Osteoblast (primary cell): ENCODE measurements at regions not wholly inside any gene's neighbourhood (a gene's known extent, or its start where the extent isn't known, plus 50 kb on each side); places are given as distances from the start of the nearest gene placed in this dataset.

Experiments
- DNase-seq: peaks from one replicate; pipeline ENCODE4 v3.0.0; 2011; ENCODE audit warnings: low spot score, mixed read lengths; ENCODE audit not compliant: insufficient read length; ENCODE audit errors: missing footprints
- H2AFZ ChIP-seq: 2 replicates; pipeline ENCODE4 v1.6.0; 2011; ENCODE audit warnings: mild to moderate bottlenecking, low read length
- H3K27ac ChIP-seq: 2 replicates; pipeline ENCODE4 v1.5.1; 2011; ENCODE audit warnings: mild to moderate bottlenecking, low read depth, low read length, moderate library complexity
- H3K27me3 ChIP-seq: 2 replicates; pipeline ENCODE4 v1.6.0; 2012; ENCODE audit warnings: mild to moderate bottlenecking, control low read depth, inconsistent platforms, low read length, moderate library complexity; ENCODE audit not compliant: insufficient read depth
- H3K36me3 ChIP-seq: 2 replicates; pipeline ENCODE4 v1.5.1; 2011; ENCODE audit warnings: mild to moderate bottlenecking, low read length, control low read depth, moderate library complexity; ENCODE audit not compliant: insufficient read depth
- H3K4me1 ChIP-seq: 2 replicates; pipeline ENCODE4 v1.5.1; 2011; ENCODE audit warnings: mild to moderate bottlenecking, low read length, control low read depth, moderate library complexity; ENCODE audit not compliant: insufficient read depth
- H3K4me2 ChIP-seq: 2 replicates; pipeline ENCODE4 v1.6.0; 2011; ENCODE audit warnings: mild to moderate bottlenecking, low read length; ENCODE audit not compliant: insufficient read depth
- H3K4me3 ChIP-seq: fragments of 200-600 bp; sonication (generic); 3 replicates; pipeline ENCODE4 v1.5.1; 2012; ENCODE audit warnings: mild to moderate bottlenecking, low read length, inconsistent platforms; ENCODE audit not compliant: insufficient read depth
- H3K79me2 ChIP-seq: 2 replicates; pipeline ENCODE4 v1.6.0; 2012; ENCODE audit warnings: mild to moderate bottlenecking, low read length, control low read depth, inconsistent platforms; ENCODE audit not compliant: insufficient read depth
- H3K9me3 ChIP-seq: 2 replicates; pipeline ENCODE4 v1.5.1; 2011; ENCODE audit warnings: low read depth, low read length, control low read depth
- H4K20me1 ChIP-seq: 2 replicates; pipeline ENCODE4 v1.6.0; 2012; ENCODE audit warnings: mild to moderate bottlenecking, low read length, control low read depth; ENCODE audit not compliant: insufficient read depth
- TF ChIP-seq, protein P1 (sequence below): IDR thresholded peaks from 2 replicates; pipeline ENCODE4 v1.5.1; 2011; ENCODE audit warnings: mild to moderate bottlenecking, low read depth, low read length, moderate library complexity; ENCODE audit errors: extremely low read depth

DNA sequence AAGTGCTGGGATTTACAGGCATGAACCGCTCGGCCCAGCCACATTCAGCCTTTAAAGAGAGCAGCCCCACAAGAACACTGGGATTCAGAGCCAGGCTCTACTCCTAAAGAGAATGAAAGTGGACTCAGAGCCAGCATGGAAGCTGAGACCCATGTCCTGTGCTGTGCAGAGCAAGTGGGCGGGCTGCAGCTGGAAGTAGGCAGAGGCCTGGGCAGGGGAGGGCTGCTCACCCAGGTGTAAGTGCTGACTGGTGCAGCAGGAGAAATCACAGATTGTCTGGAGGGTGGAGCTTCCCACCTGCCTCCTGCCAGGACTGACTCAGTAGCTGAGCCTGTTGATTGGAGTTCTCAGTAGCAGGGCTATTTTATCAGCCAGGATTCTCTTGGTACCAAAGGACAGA, 178.7 kb downstream of the KATNIP start:
- TF ChIP-seq, protein P1, sequence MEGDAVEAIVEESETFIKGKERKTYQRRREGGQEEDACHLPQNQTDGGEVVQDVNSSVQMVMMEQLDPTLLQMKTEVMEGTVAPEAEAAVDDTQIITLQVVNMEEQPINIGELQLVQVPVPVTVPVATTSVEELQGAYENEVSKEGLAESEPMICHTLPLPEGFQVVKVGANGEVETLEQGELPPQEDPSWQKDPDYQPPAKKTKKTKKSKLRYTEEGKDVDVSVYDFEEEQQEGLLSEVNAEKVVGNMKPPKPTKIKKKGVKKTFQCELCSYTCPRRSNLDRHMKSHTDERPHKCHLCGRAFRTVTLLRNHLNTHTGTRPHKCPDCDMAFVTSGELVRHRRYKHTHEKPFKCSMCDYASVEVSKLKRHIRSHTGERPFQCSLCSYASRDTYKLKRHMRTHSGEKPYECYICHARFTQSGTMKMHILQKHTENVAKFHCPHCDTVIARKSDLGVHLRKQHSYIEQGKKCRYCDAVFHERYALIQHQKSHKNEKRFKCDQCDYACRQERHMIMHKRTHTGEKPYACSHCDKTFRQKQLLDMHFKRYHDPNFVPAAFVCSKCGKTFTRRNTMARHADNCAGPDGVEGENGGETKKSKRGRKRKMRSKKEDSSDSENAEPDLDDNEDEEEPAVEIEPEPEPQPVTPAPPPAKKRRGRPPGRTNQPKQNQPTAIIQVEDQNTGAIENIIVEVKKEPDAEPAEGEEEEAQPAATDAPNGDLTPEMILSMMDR: no peak
- Histone ChIP-seq H3K27ac (no peak overlapping the region), H2AFZ (no peak overlapping the region), H3K4me3 (no peak overlapping the region), H3K36me3 (peaks cover 23% of the 10 kb centered on the region), H3K9me3 (no peaks in the 10 kb centered on the region), H3K4me1 (peaks cover 11% of the 10 kb centered on the region), H3K4me2 (no peak overlapping the region), H3K79me2 (no peaks in the 10 kb centered on the region), H3K27me3 (no peaks in the 10 kb centered on the region), H4K20me1 (no peaks in the 10 kb centered on the region)
- DNase-seq: no peak

- no peak overlapping the region for H3K4me2 ChIP-seq
Observed at GRCh38 chr16:27729516-27730304, 179.8 kb downstream of the KATNIP start.

DNA sequence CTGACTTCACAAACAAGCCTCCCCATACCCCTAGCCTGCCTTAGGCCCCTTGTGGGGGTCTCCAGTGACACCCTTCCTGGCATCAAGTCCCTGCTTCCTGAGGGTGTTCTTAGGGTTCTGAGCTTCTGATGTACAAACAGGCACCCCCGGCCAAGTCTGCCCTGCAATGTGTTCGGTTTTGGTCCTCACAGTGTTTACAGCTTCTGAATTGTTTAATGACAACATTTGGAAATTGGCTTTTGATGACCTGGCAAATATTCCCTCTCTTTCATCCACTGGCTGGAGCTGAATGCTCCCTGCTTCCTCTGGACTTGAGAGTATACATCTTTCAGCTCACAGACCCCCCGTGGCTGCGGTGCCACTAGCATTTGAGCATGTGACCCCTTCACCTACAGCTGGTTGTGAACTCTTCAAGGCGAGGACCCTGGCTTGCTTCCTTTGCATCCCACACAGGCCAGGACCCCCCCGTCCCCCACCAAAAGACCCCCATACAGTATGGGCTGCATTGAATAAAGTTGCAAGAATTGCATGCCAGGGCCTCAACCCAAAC, 180.8 kb downstream of the KATNIP start:
- Histone ChIP-seq H3K27ac (no peak overlapping the region), H3K4me2 (no peak overlapping the region), H3K9me3 (no peaks in the 10 kb centered on the region), H3K36me3 (peaks cover 14% of the 10 kb centered on the region), H3K4me1 (peaks cover 8% of the 10 kb centered on the region), H3K27me3 (no peaks in the 10 kb centered on the region), H2AFZ (no peak overlapping the region), H3K79me2 (no peaks in the 10 kb centered on the region), H4K20me1 (no peaks in the 10 kb centered on the region), H3K4me3 (no peak overlapping the region)
- TF ChIP-seq, protein P1: no peak
- no peak for DNase-seq

More at GRCh38 chr16:27729516-27730304, 179.8 kb downstream of the KATNIP start:
- Histone ChIP-seq H3K79me2 (no peaks in the 10 kb centered on the region), H3K27me3 (no peaks in the 10 kb centered on the region), H3K4me3 (no peak overlapping the region), H3K9me3 (no peaks in the 10 kb centered on the region), H3K4me1 (peaks cover 8% of the 10 kb centered on the region), H3K27ac (no peak overlapping the region), H4K20me1 (no peaks in the 10 kb centered on the region), H3K36me3 (peaks cover 23% of the 10 kb centered on the region), H2AFZ (no peak overlapping the region)
- no peak for DNase-seq
- TF ChIP-seq, protein P1: no peak

- TF ChIP-seq, protein P1: no peak
- H3K4me3 ChIP-seq: no peak overlapping the region
- no peak overlapping the region for H3K4me2 ChIP-seq
- DNase-seq: no peak
- H3K9me3 ChIP-seq: no peaks in the 10 kb centered on the region
- H2AFZ ChIP-seq: no peak overlapping the region
- no peaks in the 10 kb centered on the region for H3K4me1 ChIP-seq
- no peaks in the 10 kb centered on the region for H4K20me1 ChIP-seq
- no peaks in the 10 kb centered on the region for H3K79me2 ChIP-seq
- H3K27me3 ChIP-seq: no peaks in the 10 kb centered on the region
- H3K36me3 ChIP-seq: peaks cover 5% of the 10 kb centered on the region
- no peak overlapping the region for H3K27ac ChIP-seq
Observed at GRCh38 chr16:27735031-27735430, 185.1 kb downstream of the KATNIP start.
